ENCODE measurements at regions not wholly inside any gene's neighbourhood (a gene's known extent, or its start where the extent isn't known, plus 50 kb on each side); places are given as distances from the start of the nearest gene placed in this dataset.
"Not testable (repeated sequence)": the region's sequence is repeated elsewhere in the genome, so short reads cannot be mapped to it uniquely, and the experiment has no call there.

DNA sequence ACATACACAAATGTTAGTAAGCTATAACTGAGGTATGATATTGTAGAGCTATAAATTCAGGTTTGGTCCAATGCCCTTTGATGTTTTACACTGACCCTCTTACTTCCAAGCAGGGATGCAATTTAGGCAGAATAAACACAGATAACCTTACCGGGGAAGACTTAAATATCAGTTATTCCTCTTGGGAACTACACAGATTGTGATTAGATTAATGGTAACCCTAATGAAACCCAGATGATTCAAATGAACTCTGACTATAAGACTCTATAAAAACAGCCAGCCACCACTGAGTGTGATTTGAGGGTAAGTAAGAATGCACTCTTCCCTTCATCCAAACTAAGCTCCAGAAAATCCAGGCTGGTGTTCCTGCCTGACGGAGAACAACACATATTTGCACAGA lies 891.1 kb downstream of the NXPH1 start:
- Histone ChIP-seq H3K9me3 (peaks cover 0 to 3% of the 10 kb centered on the region in 2 donors), H3K27ac (no peak overlapping the region), H3K4me1 (no peaks in the 10 kb centered on the region), H3K36me3 (no peaks in the 10 kb centered on the region), H3K4me3 (no peak overlapping the region), H3K27me3 (no peaks in the 10 kb centered on the region)
- DNase-seq, result no peak
- intact Hi-C loops (cut with DNase I), result no loop called here
- no peak for ATAC-seq
- TF ChIP-seq, protein P1, sequence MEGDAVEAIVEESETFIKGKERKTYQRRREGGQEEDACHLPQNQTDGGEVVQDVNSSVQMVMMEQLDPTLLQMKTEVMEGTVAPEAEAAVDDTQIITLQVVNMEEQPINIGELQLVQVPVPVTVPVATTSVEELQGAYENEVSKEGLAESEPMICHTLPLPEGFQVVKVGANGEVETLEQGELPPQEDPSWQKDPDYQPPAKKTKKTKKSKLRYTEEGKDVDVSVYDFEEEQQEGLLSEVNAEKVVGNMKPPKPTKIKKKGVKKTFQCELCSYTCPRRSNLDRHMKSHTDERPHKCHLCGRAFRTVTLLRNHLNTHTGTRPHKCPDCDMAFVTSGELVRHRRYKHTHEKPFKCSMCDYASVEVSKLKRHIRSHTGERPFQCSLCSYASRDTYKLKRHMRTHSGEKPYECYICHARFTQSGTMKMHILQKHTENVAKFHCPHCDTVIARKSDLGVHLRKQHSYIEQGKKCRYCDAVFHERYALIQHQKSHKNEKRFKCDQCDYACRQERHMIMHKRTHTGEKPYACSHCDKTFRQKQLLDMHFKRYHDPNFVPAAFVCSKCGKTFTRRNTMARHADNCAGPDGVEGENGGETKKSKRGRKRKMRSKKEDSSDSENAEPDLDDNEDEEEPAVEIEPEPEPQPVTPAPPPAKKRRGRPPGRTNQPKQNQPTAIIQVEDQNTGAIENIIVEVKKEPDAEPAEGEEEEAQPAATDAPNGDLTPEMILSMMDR (IDR thresholded peaks at IDR 0.05), result no peak

DNA sequence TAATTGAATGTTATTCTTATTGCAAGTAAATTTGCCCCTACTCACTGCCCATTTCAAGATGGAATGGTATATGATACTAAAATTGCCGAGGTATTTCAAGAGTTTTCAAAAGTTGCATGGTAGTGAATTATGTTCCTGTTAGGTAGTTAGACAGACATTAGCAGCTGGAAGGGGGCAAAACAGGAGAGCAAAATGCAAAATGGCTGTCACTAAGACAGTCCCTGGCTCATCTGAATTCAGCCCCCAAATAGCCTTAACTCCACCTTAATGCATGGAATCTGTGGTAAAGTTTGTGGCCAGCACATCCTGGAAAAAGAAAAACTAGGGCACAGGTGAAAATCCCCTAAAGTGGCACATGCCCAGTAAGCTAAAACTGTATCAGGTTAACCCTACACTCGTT lies 894.9 kb downstream of the NXPH1 start:
- Histone ChIP-seq H3K27me3 (no peaks in the 10 kb centered on the region), H3K4me3 (no peak overlapping the region), H3K4me1 (no peaks in the 10 kb centered on the region), H3K36me3 (no peaks in the 10 kb centered on the region), H3K9me3 (no peaks in the 10 kb centered on the region), H3K27ac (no peak overlapping the region)
- TF ChIP-seq, protein P1 (IDR thresholded peaks at IDR 0.05), result no peak
- DNase-seq, result no peak
- intact Hi-C loops (cut with DNase I), result no loop called here
- ATAC-seq, result no peak

DNA sequence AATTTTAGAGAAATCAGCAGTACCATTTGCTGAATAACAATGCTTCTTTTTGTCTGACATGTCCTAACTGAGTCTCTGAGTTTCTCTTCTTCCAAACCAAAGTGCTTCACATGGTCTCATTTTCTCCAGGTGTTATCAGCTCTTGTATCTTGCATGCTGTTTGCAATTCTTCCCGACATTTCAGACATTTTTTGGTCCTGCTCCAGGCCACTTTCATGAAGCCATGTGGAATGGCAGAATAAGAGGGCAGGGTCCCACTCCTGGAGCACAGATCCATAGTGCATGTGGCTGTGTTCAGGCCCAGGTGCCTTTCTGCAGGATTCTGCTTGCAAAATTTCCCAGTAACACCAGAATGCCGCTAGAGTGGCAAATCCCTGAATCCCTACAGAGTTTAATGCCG lies 916.2 kb downstream of the NXPH1 start:
- Histone ChIP-seq H3K27me3 (no peaks in the 10 kb centered on the region), H3K27ac (no peak overlapping the region), H3K36me3 (no peaks in the 10 kb centered on the region), H3K9me3 (peaks cover 0 to 17% of the 10 kb centered on the region in 2 donors), H3K4me1 (no peaks in the 10 kb centered on the region), H3K4me3 (no peak overlapping the region)
- TF ChIP-seq, protein P1 (IDR thresholded peaks at IDR 0.05), result no peak
- DNase-seq (no peak), ATAC-seq (no peak)
- intact Hi-C loops (cut with DNase I), result no loop called here

DNA sequence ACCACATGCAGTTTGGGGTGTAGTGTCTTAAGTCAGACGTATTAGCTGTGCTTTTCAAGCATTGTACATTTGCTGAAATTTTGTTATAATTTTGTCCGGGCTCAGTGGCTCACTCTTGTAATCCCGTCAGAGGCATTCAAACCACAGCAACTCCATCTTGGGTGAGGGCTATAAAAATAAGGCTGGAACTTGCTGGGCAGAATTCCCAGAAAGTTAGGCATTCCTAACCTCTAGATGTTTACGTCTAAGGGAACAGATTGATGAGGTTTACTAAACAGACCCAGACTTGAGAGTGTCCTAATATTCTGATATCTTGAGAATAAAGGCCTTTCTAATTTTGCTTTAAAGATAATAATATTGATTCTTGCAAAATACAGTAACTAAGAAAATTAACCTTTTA lies 957.8 kb downstream of the NXPH1 start:
- intact Hi-C loops (cut with DNase I), result no loop called here
- TF ChIP-seq, protein P1 (IDR thresholded peaks at IDR 0.05), result no peak

DNA sequence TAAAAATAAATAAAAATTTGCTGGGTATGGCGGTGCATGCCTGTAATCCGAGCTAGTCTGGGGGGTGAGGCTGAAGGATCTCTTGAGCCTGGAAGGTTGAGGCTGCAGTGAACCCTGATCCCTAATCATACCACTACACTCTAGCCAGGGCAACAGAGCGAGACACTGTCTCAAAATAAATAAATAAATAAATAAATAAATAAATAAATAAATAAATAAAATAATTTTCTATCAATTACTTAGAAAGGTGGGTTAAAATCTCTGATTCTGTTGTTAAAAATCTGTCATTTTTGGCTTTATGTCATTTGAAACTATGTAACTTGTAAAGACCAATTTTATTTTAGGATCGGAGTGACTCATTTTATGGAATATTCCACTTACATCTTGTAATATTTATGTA lies 958.6 kb downstream of the NXPH1 start:
- no peaks in the 10 kb centered on the region for H3K27me3 ChIP-seq
- TF ChIP-seq, protein P1 (IDR thresholded peaks at IDR 0.05), result no peak
- DNase-seq (no peak), ATAC-seq (no peak)
- peaks cover 0 to 43% of the 10 kb centered on the region in 2 donors for H3K9me3 ChIP-seq
- no peak overlapping the region for H3K27ac ChIP-seq
- intact Hi-C loops (cut with DNase I), result no loop called here
- H3K4me3 ChIP-seq, result no peak overlapping the region
- no peaks in the 10 kb centered on the region for H3K36me3 ChIP-seq
- H3K4me1 ChIP-seq, result no peaks in the 10 kb centered on the region

More for the DNA sequence above, 957.8 kb downstream of the NXPH1 start:
- ATAC-seq (no peak), DNase-seq (no peak)
- Histone ChIP-seq H3K36me3 (no peaks in the 10 kb centered on the region), H3K9me3 (peaks cover 0 to 50% of the 10 kb centered on the region in 2 donors), H3K4me3 (no peak overlapping the region), H3K4me1 (no peaks in the 10 kb centered on the region), H3K27ac (no peak overlapping the region), H3K27me3 (no peaks in the 10 kb centered on the region)

DNA sequence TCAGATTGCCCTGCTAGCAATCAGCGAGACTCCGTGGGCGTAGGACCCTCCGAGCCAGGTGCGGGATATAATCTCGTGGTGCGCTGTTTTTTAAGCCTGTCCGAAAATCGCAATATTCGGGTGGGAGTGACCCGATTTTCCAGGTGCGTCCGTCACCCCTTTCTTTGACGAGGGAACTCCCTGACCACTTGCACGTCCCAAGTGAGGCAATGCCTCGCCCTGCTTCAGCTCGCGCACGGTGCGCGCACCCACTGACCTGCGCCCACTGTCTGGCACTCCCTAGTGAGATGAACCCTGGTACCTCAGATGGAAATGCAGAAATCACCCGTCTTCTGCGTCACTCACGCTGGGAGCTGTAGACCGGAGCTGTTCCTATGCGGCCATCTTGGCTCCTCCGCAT lies 971.0 kb downstream of the NXPH1 start:
- intact Hi-C loops (cut with DNase I); H3K27ac ChIP-seq; H3K36me3 ChIP-seq; DNase-seq; ATAC-seq; H3K4me1 ChIP-seq; H3K9me3 ChIP-seq; H3K27me3 ChIP-seq; H3K4me3 ChIP-seq: not testable (repeated sequence)

Measured in left lung (tissue), 4 donors.